GM12878 (cell line): ENCODE measurements at regions not wholly inside any gene's neighbourhood (a gene's known extent, or its start where the extent isn't known, plus 50 kb on each side); places are given as distances from the start of the nearest gene placed in this dataset.

Experiments used
- ATAC-seq: fragments of 200-7000 bp; cut with Tn5 transposase; 3 replicates; pipeline ENCODE4 v1.9.1; 2020; ENCODE audit warnings: mild to moderate bottlenecking, moderate library complexity
- BruUV-seq: library from RNA; stranded (reverse); fragments of 400-500 nt; replicated peaks from 2 replicates; lab custom pipeline; 2021; lab: Mats Ljungman, UMichigan
- CTCF ChIA-PET: fragments of 300-600 bp; sonication (Branson Sonifier 250); formaldehyde crosslinking; extraction: SDS; loops from one replicate; lab custom pipeline; 2021; ENCODE audit warnings: inconsistent platforms; lab: Yijun Ruan, JAX
- POLR2A ChIA-PET: fragments of 350-600 bp; formaldehyde crosslinking; extraction: SDS; loops from one replicate; lab custom pipeline; 2021; ENCODE audit warnings: inconsistent platforms; lab: Charles Lee
- RAD21 ChIA-PET: fragments of 300-600 bp; sonication (Branson Sonifier 250); formaldehyde crosslinking; loops from one replicate; lab custom pipeline; 2023; ENCODE audit warnings: antibody characterized with exemption; ENCODE audit not compliant: unreplicated experiment; lab: Charles Lee
- SMC1A ChIA-PET: fragments of 300-600 bp; sonication (Branson Sonifier 250); formaldehyde crosslinking; loops from one replicate; lab custom pipeline; 2023; ENCODE audit not compliant: unreplicated experiment, uncharacterized antibody; lab: Charles Lee
- DNase-seq: peaks from one replicate; pipeline ENCODE4 v3.0.0-alpha.2; 2011; ENCODE audit warnings: low read depth, low spot score
- FAIRE-seq: peaks from 3 replicates; lab custom pipeline; 2011; peaks lifted over from hg19 to GRCh38; lab: Jason Lieb, UNC
- H2AFZ ChIP-seq: 2 replicates; pipeline ENCODE4 v1.6.0; 2011; ENCODE audit warnings: low read depth, low read length, control low read depth; ENCODE audit not compliant: control insufficient read depth
- H3K27ac ChIP-seq: 2 replicates; pipeline ENCODE4 v1.5.1; 2011; ENCODE audit warnings: control low read depth; ENCODE audit not compliant: control insufficient read depth, insufficient read depth
- H3K27me3 ChIP-seq, 2 experiments: replicated peaks in 1 of 2; 2 replicates each; pipeline versions ENCODE4 v1.6.0 to v1.6.1; 2011; ENCODE audit warnings: low read length in 1 of 2; ENCODE audit not compliant: control insufficient read depth in 2 of 2, insufficient read depth in 2 of 2
- H3K36me3 ChIP-seq, 2 experiments: 2 replicates each; pipeline ENCODE4 v1.5.1; 2011; ENCODE audit warnings: low read length in 1 of 2; ENCODE audit not compliant: control insufficient read depth in 2 of 2, insufficient read depth in 2 of 2
- H3K4me1 ChIP-seq: 2 replicates; pipeline ENCODE4 v1.6.1; 2011; ENCODE audit warnings: mild to moderate bottlenecking, low read length, moderate library complexity, mixed read lengths; ENCODE audit not compliant: control insufficient read depth, insufficient read depth
- H3K4me2 ChIP-seq: 2 replicates; pipeline ENCODE4 v1.6.0; 2011; ENCODE audit warnings: control low read depth; ENCODE audit not compliant: control insufficient read depth, insufficient read depth
- H3K4me3 ChIP-seq: fragments of 200-600 bp; sonication (generic); 2 replicates; pipeline ENCODE4 v1.5.1; 2016
- H3K79me2 ChIP-seq: 2 replicates; pipeline ENCODE4 v1.6.0; 2011; ENCODE audit warnings: low read length; ENCODE audit not compliant: control insufficient read depth, insufficient read depth
- H3K9ac ChIP-seq: 2 replicates; pipeline ENCODE4 v1.8.0; 2011; ENCODE audit warnings: low read length, control low read depth, mixed read lengths; ENCODE audit not compliant: control insufficient read depth, insufficient read depth
- H3K9me3 ChIP-seq: replicated peaks from 3 replicates; pipeline ENCODE4 v1.5.1; 2011; ENCODE audit warnings: mild to moderate bottlenecking, low read length; ENCODE audit not compliant: control insufficient read depth, insufficient read depth
- H4K20me1 ChIP-seq: 2 replicates; pipeline ENCODE4 v1.6.0; 2011; ENCODE audit not compliant: control insufficient read depth, insufficient read depth
- BCL11A ChIP-seq: IDR thresholded peaks from 2 replicates; pipeline ENCODE4 v1.6.1; 2011; ENCODE audit warnings: low read depth, low read length
- CHD1 ChIP-seq: IDR thresholded peaks from 2 replicates; pipeline ENCODE4 v1.6.1; 2012; ENCODE audit warnings: low read depth, low read length, improper control_type of control experiment
- EED ChIP-seq: sonication (generic); IDR thresholded peaks from 2 replicates; pipeline ENCODE4 v1.6.1; 2016; ENCODE audit warnings: antibody characterized with exemption, low read depth
- ESRRA ChIP-seq: IDR thresholded peaks from 2 replicates; pipeline ENCODE4 v1.6.1; 2012; ENCODE audit warnings: mild to moderate bottlenecking, low read length, improper control_type of control experiment
- JUNB ChIP-seq: IDR thresholded peaks from 2 replicates; pipeline ENCODE4 v1.6.1; 2016; ENCODE audit warnings: antibody characterized with exemption, mild to moderate bottlenecking
- KDM1A ChIP-seq: fragments of 200-600 bp; sonication (generic); IDR thresholded peaks from 2 replicates; pipeline ENCODE4 v1.6.1; 2016; ENCODE audit warnings: borderline replicate concordance
- NR2C1 ChIP-seq: fragments of 450-650 bp; IDR thresholded peaks from 2 replicates; pipeline ENCODE4 v1.6.1; 2017; ENCODE audit warnings: antibody characterized with exemption, mild to moderate bottlenecking, moderate library complexity
- SIX5 ChIP-seq: IDR thresholded peaks from 2 replicates; pipeline ENCODE4 v1.6.1; 2011; ENCODE audit warnings: mild to moderate bottlenecking, low read depth, low read length, moderate library complexity; ENCODE audit not compliant: severe bottlenecking
- SREBF2 ChIP-seq: IDR thresholded peaks from 2 replicates; pipeline ENCODE4 v1.6.1; 2012; ENCODE audit warnings: mild to moderate bottlenecking, low read length
- ZBED1 ChIP-seq: IDR thresholded peaks from 2 replicates; pipeline ENCODE4 v1.6.1; 2016; ENCODE audit warnings: borderline replicate concordance
- in situ Hi-C: fragments of 300-500 bp; cut with MboI; formaldehyde crosslinking; loops from 9 replicates; pipeline ENCODE4 v1.14.3; 2018; ENCODE audit warnings: mixed read lengths
- intact Hi-C: fragments of 100-400 bp; cut with micrococcal nuclease; formaldehyde crosslinking; loops from one replicate; pipeline ENCODE4 v1.14.2; 2022; ENCODE audit not compliant: unreplicated experiment
- TF ChIP-seq, protein P1 (sequence below): fragments of 450-650 bp; IDR thresholded peaks from 2 replicates; pipeline ENCODE4 v1.6.1; 2017; ENCODE audit warnings: mild to moderate bottlenecking, moderate library complexity
- TF ChIP-seq, protein P2 (sequence below): fragments of 150-350 bp; IDR thresholded peaks from 2 replicates; pipeline ENCODE4 v1.6.1; 2014; ENCODE audit warnings: mild to moderate bottlenecking, low read depth, low read length

DNA sequence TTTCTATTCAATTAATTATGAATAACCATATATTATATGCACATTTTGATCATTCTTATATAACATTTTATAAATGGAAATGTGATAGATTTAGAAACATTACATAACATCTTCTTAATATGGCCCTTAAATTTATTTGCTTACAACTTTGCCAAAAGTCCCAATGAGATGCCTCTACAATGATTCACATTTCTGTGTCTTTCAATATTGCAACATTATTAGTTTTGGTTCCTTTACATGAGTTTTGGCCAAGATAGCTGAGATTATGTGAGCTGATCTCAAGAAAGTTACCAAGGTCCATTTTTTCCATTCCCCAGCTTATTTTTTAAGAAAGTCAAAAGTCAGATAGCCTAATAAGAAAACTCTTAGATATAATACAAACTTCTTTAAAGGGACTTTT is 361.2 kb downstream of the PCDH7 start:
- ChIA-PET POLR2A (interaction anchor here (0.7 kb wide), 1 partner anchor 256 kb away, joined by 3 read pairs; no protein-coding TSS in a partner anchor), RAD21 (no interaction called here), CTCF (no interaction called here), SMC1A (interaction anchor here (0.6 to 0.7 kb wide), 3 partner anchors 13 to 1212 kb away, joined by 3 to 5 read pairs (median 3); no protein-coding TSS in a partner anchor)
- DNase-seq (no peak), ATAC-seq (no peak), FAIRE-seq (no peak)
- Histone ChIP-seq H2AFZ (no peak overlapping the region), H3K4me2 (no peak overlapping the region), H4K20me1 (no peaks in the 10 kb centered on the region), H3K27me3 (no peaks in the 10 kb centered on the region), H3K9me3 (no peaks in the 10 kb centered on the region), H3K9ac (no peak overlapping the region), H3K27ac (no peak overlapping the region), H3K79me2 (no peaks in the 10 kb centered on the region), H3K36me3 (no peaks in the 10 kb centered on the region), H3K4me3 (no peak overlapping the region), H3K4me1 (no peaks in the 10 kb centered on the region)
- in situ Hi-C loops: no loop called here
- BruUV-seq: no TSS peak
- TF ChIP-seq SIX5 (no peak), BCL11A (no peak), EED (no peak), ZBED1 (no peak), SREBF2 (no peak), KDM1A (no peak), CHD1 (no peak), NR2C1 (no peak), ESRRA (no peak), JUNB (no peak)
- TF ChIP-seq, protein P1, sequence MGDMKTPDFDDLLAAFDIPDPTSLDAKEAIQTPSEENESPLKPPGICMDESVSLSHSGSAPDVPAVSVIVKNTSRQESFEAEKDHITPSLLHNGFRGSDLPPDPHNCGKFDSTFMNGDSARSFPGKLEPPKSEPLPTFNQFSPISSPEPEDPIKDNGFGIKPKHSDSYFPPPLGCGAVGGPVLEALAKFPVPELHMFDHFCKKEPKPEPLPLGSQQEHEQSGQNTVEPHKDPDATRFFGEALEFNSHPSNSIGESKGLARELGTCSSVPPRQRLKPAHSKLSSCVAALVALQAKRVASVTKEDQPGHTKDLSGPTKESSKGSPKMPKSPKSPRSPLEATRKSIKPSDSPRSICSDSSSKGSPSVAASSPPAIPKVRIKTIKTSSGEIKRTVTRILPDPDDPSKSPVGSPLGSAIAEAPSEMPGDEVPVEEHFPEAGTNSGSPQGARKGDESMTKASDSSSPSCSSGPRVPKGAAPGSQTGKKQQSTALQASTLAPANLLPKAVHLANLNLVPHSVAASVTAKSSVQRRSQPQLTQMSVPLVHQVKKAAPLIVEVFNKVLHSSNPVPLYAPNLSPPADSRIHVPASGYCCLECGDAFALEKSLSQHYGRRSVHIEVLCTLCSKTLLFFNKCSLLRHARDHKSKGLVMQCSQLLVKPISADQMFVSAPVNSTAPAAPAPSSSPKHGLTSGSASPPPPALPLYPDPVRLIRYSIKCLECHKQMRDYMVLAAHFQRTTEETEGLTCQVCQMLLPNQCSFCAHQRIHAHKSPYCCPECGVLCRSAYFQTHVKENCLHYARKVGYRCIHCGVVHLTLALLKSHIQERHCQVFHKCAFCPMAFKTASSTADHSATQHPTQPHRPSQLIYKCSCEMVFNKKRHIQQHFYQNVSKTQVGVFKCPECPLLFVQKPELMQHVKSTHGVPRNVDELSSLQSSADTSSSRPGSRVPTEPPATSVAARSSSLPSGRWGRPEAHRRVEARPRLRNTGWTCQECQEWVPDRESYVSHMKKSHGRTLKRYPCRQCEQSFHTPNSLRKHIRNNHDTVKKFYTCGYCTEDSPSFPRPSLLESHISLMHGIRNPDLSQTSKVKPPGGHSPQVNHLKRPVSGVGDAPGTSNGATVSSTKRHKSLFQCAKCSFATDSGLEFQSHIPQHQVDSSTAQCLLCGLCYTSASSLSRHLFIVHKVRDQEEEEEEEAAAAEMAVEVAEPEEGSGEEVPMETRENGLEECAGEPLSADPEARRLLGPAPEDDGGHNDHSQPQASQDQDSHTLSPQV: no peak
- TF ChIP-seq, protein P2, sequence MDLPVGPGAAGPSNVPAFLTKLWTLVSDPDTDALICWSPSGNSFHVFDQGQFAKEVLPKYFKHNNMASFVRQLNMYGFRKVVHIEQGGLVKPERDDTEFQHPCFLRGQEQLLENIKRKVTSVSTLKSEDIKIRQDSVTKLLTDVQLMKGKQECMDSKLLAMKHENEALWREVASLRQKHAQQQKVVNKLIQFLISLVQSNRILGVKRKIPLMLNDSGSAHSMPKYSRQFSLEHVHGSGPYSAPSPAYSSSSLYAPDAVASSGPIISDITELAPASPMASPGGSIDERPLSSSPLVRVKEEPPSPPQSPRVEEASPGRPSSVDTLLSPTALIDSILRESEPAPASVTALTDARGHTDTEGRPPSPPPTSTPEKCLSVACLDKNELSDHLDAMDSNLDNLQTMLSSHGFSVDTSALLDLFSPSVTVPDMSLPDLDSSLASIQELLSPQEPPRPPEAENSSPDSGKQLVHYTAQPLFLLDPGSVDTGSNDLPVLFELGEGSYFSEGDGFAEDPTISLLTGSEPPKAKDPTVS: no peak
- intact Hi-C loops: no loop called here
